Ishikawa (cell line): ENCODE measurements at regions not wholly inside any gene's neighbourhood (a gene's known extent, or its start where the extent isn't known, plus 50 kb on each side); places are given as distances from the start of the nearest gene placed in this dataset.

Source experiments
- TF ChIP-seq, protein P1 (sequence below): IDR thresholded peaks from 2 replicates; pipeline ENCODE4 v1.6.1; 2012; ENCODE audit warnings: low read depth, mild to moderate bottlenecking
- TF ChIP-seq, protein P2 (sequence below): IDR thresholded peaks from 2 replicates; pipeline ENCODE4 v1.6.1; 2012
- TF ChIP-seq, protein P3 (sequence below): IDR thresholded peaks from 2 replicates; pipeline ENCODE4 v1.6.1; 2012

DNA sequence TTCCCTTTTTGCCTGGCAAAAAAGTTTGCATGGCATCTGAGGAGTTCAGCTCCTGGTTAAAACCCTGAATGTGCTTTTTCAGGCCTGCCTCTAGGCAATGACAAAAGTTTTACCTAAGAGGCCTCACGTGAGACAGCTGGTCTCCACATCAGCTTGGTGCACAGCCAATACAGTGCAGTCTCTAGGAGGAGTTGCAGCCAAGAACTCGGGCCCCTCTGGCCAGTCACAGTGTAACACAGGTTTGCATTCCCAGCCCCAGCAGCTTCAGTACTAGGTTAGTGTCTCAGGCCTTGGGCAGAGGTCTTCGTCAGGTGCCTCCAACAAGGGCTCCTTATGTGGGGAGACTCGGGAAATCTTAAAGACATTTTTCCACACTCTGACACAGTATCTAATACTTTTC lies 771.7 kb downstream of the SORCS1 start:
- TF ChIP-seq, protein P1, sequence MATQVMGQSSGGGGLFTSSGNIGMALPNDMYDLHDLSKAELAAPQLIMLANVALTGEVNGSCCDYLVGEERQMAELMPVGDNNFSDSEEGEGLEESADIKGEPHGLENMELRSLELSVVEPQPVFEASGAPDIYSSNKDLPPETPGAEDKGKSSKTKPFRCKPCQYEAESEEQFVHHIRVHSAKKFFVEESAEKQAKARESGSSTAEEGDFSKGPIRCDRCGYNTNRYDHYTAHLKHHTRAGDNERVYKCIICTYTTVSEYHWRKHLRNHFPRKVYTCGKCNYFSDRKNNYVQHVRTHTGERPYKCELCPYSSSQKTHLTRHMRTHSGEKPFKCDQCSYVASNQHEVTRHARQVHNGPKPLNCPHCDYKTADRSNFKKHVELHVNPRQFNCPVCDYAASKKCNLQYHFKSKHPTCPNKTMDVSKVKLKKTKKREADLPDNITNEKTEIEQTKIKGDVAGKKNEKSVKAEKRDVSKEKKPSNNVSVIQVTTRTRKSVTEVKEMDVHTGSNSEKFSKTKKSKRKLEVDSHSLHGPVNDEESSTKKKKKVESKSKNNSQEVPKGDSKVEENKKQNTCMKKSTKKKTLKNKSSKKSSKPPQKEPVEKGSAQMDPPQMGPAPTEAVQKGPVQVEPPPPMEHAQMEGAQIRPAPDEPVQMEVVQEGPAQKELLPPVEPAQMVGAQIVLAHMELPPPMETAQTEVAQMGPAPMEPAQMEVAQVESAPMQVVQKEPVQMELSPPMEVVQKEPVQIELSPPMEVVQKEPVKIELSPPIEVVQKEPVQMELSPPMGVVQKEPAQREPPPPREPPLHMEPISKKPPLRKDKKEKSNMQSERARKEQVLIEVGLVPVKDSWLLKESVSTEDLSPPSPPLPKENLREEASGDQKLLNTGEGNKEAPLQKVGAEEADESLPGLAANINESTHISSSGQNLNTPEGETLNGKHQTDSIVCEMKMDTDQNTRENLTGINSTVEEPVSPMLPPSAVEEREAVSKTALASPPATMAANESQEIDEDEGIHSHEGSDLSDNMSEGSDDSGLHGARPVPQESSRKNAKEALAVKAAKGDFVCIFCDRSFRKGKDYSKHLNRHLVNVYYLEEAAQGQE, result no peak
- TF ChIP-seq, protein P2, sequence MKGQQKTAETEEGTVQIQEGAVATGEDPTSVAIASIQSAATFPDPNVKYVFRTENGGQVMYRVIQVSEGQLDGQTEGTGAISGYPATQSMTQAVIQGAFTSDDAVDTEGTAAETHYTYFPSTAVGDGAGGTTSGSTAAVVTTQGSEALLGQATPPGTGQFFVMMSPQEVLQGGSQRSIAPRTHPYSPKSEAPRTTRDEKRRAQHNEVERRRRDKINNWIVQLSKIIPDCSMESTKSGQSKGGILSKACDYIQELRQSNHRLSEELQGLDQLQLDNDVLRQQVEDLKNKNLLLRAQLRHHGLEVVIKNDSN, result no peak
- TF ChIP-seq, protein P3, sequence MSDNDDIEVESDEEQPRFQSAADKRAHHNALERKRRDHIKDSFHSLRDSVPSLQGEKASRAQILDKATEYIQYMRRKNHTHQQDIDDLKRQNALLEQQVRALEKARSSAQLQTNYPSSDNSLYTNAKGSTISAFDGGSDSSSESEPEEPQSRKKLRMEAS, result no peak
